GM19099 (cell line): ENCODE measurements at regions not wholly inside any gene's neighbourhood (a gene's known extent, or its start where the extent isn't known, plus 50 kb on each side); places are given as distances from the start of the nearest gene placed in this dataset.

Experiments used
- POLR2A ChIP-seq: IDR thresholded peaks from 3 replicates; pipeline ENCODE4 v1.6.1; 2011; ENCODE audit warnings: low read depth; ENCODE audit not compliant: insufficient read length; ENCODE audit errors: extremely low read depth

DNA sequence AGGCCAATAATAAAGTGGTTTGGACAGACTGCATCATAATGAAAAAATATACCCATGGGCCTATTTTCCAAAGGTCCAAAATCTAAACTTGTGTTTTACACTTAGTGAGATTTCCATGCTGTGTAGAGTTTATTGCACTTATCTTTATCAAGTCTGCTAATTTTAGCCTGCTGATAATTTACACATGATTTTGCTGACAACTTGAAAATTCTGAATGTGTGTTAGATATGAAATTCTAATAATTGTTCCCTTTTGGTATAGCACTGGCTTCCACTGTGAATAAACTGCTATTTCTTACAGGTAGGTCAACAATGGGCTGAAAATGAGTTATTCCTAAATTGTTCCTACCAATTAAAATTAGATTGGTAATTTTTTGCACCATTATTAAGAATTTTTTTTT, 589.1 kb upstream of the ANO3 start:
- no peak for TF ChIP-seq POLR2A

DNA sequence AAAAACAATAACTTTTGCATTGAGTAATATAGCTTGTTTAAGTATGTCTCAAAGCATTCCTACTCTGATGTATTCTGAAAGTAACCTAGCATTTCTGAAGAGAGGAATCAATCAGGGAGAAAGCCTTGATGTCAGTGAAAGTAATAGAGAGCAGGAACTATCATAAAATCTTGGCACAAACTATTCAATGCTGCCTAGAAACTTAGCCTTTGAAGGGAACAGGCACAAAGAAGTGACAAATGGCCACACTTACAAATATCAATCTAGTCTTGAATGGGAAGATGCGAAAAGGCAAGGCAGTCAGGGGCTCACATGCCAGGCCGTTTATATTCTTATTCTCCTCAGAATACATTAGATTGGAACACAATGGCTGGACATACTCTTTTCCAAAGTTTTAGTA, 576.5 kb upstream of the ANO3 start:
- TF ChIP-seq POLR2A, result no peak

DNA sequence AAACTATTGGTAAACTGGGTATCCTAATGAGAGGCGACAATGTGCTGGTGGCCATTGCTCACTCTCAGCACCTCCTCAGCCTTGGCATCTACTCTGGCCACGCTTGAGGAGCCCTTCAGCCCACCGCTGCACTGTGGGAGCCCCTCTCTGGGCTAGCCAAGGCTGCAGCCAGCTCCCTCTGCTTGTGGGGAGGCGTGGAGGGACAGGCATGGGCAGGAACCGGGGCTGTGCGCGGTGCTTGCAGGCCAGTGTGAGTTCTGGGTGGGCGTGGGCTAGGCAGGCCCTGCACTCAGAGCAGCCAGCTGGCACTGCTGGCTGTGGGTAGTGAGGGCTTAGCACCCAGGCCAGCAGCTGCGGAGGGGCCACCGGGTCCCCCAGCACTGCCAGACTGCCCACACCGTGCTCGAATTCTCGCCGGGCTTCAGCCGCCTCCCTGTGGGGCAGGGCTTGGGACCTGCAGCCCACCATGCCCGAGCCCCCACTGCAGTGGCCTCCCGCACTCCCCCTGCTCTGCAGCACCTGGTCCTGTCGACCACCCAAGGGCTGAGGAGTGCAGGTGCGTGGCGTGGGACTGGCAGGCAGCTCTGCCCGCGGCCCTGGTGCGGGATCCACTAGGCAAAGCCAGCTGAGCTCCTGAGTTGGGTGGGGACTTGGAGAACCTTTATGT, 575.9 kb upstream of the ANO3 start:
- no peak for TF ChIP-seq POLR2A

DNA sequence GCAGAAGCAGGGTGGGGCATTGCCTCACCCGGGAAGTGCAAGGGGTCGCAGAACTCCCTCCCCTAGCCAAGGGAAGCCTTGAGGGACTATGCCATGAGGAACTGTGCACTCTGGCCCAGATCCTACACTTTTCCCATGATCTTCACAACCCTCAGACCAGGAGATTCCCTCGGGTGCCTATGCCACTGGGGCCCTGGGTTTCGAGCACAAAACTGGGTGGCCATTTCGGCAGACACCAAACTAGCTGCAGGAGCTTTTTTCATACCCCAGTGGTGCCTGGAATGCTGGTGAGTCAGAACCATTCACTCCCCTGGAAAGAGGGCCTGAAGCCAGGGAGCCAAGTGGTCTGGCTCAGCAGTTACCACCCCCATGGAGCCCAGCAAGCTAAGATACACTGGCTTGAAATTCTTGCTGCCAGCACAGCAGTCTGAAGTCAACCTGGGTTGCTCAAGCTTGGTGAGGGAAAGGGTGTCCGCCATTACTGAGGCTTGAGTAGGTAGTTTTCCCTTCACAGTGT, 573.7 kb upstream of the ANO3 start:
- no peak for TF ChIP-seq POLR2A

DNA sequence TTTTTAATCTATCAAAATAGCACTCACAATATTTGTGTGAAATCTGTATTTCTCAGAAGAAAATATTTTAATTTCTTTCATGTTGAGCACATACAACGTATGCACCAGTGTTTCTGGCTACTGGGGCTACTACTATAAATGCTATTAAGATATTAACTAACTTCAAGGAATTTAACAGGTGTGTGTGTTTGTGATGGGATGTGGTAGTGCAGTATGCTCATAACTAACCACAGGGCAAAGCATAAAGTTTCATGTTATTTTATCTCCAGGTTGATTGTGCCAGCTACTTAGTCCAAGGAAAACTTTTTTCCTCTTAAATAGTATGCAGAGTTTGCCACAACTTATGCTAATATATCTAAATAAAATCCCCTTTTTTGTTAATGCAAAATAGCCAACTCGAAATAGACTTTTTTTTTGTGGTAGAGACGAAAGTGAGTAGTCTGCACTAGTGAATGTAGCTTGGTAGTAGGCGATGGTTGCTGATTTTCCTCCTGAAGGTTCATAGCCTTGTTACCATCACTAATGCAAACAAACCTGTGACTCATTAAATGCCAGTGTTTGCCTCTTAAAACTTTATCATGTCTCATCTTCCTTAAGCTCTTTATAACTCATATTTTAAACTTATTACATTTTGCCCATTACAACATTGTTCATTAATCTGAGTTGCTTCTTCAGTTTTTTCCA, 565.5 kb upstream of the ANO3 start:
- TF ChIP-seq POLR2A, result no peak

DNA sequence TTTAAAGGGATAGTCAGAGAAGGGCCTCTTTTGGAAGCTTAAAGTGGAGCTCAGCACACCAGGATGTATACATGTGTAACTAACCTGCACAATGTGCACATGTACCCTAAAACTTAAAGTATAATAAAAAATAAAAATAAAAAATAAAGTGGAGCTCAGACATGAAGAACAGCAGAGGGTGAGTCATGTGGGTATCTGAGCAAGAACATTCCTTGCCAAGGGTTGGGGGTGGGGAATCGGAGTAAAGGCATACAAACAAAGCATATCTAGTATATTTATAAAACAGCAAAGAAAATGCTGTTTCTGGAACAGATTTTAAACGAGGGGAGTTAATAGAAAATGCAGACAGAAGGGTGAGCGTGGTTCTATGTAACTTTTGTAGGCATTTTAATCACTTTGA, 562.6 kb upstream of the ANO3 start:
- TF ChIP-seq POLR2A, result no peak

DNA sequence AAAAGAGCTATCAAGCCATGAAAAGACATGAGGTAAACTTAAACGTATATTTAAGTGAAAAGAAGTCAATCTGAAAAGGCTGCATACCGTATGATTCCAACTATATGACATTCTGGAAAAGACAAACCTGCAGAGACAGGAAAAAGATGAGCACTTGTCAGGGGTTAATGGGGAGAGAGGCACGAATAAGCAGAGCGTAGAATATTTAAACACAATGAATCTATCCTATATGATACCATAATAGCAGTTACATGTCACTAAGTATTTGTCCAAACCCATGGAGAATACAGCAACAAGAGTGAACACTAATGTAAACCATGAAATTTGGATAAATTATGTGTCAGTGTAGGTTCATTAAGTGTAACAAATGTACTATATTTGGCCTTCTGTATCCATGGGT, 560.3 kb upstream of the ANO3 start:
- no peak for TF ChIP-seq POLR2A

DNA sequence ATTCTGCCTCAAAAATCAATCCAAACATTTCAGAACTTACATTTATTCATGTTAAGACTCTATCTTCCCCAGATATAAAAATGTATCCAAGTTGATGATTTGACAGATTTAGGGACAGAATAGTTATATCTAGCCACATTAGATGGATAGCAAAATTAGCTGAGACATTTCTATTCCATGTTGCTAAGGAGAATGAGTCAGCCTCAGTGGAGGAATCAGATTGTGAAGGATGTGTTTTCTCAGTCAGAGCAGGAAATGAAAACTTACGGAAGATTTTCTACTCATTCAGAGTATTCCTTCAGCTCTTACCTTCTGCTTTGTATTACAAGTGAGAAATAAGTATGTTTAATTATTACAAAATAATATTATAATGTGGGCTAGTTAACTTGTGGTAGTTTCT, 556.3 kb upstream of the ANO3 start:
- TF ChIP-seq POLR2A, result no peak

DNA sequence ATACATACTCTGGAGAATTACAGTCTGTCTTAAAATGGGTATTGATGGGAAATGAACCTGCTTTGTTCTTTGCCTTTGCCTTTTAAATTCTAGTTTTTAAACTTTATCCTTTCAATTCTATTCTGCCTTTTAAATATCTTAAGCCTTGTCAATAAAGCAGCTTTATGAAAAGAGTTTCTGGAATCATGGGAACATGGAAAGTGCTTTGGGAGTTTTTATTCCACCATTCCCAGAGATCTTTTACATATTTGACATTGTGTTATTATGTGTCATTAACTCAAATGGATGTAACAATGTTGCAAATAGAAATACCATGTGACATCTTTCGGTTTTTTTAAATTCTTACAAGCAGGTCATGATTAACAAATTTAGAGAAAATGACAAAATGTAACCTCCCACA, 555.7 kb upstream of the ANO3 start:
- no peak for TF ChIP-seq POLR2A

DNA sequence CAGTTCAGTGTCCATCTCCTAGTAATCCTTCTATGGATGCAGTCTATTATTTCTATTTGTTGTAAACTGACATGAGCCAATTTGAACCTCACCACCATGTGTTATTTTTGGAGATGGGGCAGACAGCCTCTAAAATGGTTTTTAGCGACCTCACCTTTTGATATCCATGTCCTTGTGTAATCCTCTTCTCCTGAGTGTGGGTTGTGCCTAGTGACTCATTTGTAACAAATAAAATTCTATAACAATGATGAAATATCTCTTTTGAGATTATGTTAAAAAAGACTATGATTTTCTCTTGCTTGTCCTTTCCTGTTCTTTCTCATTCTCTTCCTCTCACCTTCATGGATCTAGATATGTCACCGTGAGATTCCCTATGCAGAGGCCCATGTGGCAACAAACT, 554.6 kb upstream of the ANO3 start:
- TF ChIP-seq POLR2A, result no peak

DNA sequence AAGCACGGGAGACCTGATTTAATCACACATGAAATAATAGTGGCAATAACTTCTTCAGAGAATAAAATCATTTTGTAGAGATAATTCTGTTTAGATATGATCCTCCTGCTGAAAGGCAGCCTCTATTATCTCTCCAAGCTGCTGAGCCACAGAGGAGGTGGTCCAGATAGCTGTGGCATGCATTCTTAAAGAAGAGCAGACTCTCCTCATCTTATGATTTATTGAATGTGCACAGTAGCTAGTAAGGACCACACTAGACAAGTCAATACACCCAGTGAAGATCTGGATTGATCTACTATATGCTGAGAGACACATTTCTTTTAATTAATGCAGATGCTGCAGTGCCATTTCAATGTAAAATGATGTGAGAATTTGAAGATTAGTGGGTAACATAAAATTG, 552.9 kb upstream of the ANO3 start:
- no peak for TF ChIP-seq POLR2A

DNA sequence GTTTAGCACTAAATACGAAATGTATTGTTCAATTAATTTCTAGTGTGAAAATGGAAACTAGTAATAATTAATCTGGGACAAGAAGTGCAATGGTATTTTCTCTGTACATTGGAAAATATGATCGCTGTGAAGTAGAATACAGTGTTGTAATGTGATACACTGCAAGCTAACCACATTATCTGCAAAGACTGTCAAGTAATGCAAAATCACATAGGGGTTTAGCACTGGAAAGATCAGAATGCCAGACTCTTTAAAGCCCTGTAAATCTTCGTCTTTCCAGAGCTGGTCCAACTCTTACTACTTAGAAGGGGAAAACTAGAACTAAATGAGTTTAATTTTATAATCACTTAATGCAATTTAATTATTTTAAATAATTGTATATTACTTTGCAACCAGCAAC, 544.5 kb upstream of the ANO3 start:
- TF ChIP-seq POLR2A, result no peak

DNA sequence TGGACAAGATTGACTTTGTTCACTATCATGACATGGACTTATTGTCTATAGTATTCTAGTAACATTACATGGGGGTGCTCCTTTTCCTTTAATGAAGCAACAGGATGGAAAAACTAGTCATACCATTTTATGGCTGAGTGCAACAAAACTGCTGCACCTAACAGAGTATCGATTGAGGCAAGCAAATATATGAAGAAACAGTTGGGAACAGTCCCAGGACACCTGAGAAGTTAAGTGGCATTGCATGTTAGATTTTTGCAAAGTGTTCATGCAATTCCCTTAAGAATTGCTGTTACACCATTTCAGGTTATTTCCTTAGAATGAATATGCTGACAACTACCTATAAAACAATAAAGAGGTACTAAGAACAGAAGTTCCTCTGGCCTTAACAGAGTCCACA, 541.5 kb upstream of the ANO3 start:
- no peak for TF ChIP-seq POLR2A

DNA sequence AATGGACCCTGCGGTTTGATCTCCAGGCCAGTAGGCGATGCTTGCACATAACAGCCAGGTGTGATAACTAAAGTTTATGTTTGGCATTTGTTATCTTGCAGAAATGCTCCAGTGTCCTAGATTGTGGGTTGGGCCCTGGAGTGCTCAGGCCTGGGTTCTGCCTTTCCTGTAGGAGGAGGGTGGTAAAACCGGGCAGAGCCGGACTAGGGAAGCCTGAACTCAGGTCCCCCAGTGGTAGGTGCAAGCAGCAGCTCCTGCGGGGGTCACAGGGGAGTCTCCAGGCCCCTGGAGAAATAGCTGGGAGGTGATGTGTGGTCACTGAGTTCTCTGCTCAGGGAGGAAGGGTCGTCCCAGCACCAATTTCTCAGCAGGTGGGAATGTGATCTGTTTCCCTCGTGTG, 538.3 kb upstream of the ANO3 start:
- no peak for TF ChIP-seq POLR2A

DNA sequence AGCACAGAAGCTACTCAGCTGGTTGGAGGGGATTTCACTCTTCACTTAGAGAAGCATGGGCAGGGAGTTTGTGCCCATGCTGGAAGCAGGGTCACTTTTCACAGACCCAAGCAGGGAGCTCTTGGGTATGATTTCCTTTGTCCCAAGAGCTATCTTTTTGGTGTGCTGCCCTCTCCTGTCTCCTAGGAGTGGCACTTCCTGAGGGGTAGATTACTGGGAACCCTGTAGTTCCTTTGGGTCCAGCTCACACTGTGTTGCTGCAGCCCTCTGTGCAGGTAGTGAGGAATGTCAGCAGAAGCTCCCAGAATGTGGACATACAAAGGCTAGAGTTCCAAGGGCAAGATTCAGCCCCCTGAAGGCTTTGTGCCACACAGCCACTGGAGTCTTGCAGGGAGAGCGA, 537.1 kb upstream of the ANO3 start:
- TF ChIP-seq POLR2A, result no peak

DNA sequence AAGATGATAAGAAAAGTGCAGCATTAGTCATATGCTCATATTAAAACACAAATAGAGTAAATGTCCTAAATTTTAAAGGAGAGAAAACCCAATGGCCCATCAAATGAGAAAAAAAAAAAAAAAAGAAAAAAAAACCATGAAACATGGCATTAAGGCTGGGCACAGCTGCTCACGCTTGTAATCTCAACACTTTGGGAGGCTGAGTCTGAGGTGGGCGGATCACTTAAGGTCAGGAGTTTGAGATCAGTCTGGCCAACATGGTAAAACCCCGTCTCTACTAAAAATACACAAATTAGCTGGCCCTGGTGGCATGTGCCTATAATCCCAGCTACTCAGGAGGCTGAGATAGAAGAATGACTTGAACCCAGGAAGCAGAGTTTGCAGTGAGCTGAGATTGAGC, 515.5 kb upstream of the ANO3 start:
- no peak for TF ChIP-seq POLR2A

DNA sequence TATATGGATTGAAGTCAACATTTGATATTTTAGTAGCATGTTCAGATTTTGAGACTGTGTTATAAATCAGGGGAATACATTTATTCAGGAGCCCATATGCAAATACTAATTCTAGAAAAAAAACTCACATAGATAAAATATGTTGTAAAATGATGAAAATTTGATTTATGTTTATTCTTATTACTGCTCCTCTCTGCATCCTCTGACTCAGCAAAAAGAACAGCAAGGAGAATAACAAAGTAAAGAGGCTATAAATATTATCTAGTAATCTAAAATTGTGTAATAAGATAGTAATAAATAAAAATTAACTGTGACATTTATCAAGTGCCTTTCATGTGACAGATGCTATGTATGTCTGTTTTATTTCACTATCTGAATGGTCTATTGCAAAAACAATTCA, 507.2 kb upstream of the ANO3 start:
- no peak for TF ChIP-seq POLR2A

DNA sequence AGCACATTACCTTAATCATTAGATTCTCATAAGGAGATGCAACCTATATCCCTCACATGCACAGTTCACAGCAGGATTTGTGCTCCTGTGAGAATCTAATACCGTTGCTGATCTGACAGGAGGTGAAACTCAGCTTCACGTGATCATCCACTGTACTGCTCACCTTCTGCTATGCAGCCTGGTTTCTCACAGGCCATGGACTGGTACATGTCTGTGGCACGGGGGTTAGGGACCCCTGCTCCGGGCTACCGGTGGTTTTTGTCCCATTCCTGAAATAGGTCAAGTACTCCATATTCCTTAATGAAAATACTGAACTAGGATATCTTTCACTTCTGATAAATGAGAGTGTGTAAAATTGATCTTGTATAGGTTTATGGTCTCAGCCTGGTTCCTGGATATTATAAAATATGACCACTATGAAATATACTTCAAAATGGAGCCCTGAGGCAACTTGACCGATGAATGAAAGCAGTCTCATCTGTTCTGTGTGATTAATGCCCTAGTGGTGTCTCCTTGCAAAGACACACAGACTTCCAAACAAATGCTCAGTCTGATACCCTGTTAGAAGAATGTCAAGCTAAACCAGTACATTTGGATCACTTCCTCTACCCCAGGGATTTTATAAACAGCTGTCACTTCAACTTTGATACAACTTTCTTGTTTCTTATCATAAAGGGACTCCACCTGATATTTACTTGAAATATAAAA, 492.9 kb upstream of the ANO3 start:
- TF ChIP-seq POLR2A, result no peak
